ENCODE measurements at regions not wholly inside any gene's neighbourhood (a gene's known extent, or its start where the extent isn't known, plus 50 kb on each side); places are given as distances from the start of the nearest gene placed in this dataset.
"Not testable (repeated sequence)": the region's sequence is repeated elsewhere in the genome, so short reads cannot be mapped to it uniquely, and the experiment has no call there.

DNA sequence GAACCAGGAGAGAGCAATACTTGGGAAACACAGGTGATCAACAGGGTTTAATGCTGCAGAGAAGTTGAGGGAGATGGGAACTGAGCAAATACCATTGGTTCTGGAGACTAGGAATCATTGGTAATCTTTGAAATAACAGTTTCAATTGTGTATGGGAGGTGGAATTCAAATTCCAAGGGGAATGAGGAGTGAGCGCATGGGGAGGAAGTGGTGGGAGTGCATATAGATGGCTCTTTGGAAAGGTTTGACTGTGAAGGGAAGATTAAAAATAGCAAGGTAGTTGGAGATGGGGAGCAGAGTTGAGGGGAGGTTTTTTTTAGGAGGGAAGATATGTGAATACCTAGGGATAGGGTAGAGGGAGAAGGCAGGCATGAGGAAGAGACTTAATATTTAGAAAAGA is 51.1 kb upstream of the ROPN1 start:
- DNase-seq, result no peak

DNA sequence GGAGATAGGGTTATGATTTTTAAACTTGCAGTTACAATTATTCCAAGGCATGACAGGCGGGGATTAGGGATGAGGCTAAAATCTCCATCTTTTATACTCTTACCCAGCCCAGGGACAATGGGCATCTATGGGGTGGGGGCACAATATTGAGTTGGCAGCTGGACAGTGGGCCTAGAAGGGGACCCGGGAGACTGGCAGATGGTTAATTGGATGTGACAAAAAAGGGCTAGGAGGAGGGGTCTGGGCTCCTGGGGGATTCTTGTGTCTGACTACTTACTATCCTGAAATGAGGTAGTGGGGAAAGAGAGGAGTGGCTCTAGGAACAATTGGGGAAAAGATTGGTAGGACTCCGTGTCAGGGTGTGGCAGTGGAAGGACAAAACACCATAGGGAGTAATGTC is 53.0 kb upstream of the ROPN1 start:
- no peak for DNase-seq

DNA sequence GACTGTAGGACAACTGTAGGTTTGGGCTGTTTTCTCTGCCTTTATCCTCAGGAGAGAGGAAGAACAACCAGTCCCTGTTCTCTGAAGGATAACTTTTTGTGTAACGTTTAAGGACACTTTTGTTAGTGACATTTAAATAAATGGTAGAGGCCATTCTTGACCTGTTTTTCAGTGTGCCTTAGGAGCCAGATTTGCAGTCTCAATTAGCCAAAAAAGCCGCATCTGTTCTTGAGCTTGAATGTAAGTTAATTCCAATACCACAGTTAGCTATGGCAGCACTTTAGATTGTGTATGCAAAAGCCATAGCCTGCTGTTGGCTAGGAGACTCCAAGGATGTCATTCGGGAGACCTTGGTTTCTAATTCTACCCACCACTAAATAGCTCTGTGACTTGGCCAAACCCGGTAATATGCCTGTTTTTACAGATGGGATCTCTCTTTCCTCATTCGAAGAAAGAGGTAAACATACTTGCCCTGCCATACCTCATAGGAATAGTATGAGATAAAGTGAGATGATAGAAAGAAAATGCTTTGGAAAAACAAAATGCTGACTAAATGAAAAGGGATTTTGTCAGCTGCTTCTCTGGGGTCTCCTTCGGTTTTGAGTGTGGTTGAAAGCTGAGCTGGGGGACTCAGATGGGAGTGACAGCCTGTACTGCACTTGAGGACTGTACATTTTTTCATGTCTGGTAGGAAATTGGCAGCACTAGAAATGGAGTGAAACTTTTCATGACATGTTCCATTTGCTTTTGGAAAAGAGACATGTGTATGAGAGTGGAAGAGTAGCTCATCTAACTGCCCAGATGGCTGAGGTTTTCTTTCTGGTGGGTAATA is 57.3 kb upstream of the ROPN1 start:
- no peak for DNase-seq

DNA sequence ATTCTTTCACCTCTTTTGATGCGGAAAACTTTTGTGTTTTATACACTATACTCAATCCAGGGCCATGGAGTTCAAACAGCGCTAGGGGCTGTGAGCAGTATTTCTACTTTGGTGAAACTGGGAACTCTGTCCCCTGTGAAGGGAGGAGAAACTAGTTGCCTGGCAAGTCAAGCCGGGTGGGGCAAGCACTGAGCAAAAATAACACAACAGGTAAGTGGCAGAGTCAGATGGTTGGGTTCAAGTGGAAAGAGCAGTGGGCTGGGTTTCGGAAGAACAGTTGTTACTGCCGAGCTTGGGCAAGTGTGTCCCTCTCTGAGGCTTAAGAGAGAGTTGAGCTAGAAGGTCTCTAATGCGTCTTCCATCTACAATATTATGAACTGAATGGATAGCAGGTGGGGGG is 59.7 kb upstream of the ROPN1 start:
- DNase-seq, result no peak

DNA sequence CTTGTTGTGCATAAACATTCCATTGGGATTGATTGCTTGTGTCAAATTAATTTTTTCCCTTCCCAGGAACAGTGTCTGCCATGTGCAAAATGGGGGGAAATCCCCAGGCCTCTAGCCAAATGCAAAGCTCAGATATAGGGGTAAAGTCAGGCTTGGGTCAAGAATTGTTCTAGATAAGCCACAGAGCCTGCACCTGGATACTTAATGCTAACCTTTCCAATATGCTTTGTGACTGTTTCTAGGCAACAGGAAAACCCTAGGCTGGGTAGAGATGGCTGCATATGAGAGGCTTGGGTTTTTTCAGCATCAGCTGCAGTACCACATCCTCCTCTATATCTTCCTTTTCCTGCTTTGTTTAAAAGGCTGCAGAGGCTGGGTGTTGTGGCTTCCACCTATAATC is 61.9 kb upstream of the ROPN1 start:
- DNase-seq, result peak; percentile 19 to 80 (median 42)

DNA sequence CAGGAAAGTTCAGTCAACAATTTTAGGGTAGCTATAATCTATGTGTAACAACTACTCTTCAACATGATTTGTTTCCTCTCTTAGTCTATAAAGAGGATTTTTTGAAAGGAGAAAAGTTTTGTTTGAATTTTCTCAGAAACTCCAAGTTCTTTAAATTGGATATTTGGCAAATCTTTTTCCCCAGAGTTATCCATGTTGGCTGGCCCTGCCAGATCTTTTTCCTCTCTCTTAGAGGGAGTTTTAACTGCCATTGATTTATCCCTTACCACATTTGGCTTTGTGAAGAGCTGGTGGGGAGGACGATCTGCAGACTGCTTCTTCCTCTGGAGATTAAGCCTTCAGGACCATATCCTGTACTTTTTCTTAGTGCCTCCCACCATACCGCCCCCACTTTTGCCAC is 64.9 kb upstream of the ROPN1 start:
- DNase-seq, result no peak

DNA sequence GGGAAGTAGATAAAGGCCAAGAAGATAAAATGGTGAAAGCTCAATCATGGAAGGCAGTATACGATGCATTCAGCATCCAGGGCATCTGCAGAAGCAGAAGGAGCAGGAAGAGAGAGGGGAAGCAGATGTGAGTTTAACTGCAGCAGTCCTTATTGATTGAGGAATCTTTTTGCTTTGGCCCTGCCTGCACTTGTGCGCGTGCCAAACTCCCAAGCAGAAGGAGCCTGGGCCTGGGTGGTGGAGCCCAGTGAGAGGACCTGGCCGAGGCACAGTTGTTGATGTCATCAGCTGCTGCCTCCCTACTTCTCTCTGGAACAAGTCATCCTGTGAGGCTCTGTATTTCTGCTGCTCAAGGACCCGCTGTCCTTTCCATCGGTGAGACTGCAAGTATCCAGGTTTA is 65.5 kb upstream of the ROPN1 start:
- DNase-seq, result no peak

DNA sequence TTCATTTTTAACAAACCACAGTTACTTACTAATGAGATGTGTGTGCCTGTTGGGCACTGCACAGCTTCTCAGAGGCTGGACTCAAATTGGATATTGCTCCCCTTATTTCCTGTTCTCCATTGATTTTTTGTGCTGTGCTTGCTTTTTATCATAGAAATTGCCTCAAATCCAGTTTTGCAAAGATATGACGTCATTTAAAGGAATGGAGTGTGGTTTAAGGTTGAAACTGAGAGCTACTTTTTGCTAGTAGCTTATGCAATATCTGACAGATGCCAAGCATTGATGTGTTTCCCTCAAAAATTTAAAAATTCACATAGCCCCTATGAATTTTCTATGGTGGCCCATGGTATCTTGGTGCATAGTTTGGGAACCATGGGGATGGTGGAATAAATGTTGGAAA is 67.7 kb upstream of the ROPN1 start:
- DNase-seq, result no peak

DNA sequence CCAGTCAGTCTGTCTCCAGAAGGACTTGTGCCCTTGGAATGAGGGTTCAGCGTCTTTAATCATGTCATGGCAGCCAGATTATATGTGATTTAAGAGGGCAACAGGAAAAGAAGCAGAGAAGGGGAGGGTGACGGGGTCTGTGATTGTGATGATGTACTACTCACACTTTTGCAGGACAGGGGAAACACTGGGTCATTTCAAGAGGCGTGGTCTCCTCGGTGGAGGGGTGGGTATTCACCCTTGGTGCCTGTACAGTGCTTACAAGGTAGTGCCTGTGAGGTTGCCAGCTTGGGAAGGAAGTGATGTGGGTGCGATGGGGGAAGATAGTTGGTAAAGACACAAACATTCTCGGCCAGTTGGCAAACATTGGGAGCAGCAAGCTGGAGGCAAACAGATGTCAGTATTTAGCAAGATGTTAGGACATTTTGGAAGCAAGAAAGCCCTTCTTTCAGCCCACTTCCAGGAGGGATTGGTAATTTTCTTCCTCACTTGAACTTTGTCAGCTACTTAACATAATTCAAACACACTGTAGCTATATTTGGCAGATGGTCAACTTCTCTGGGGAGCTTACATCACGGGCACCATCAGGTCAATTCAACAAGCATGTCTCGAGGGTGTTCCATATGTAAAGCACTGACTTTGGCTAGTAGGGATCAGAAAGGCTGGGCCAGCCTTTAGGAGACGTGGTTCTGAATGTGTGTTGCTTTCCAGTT is 71.4 kb upstream of the ROPN1 start:
- peak in 1 of 3 experiments; percentile 17 for DNase-seq

DNA sequence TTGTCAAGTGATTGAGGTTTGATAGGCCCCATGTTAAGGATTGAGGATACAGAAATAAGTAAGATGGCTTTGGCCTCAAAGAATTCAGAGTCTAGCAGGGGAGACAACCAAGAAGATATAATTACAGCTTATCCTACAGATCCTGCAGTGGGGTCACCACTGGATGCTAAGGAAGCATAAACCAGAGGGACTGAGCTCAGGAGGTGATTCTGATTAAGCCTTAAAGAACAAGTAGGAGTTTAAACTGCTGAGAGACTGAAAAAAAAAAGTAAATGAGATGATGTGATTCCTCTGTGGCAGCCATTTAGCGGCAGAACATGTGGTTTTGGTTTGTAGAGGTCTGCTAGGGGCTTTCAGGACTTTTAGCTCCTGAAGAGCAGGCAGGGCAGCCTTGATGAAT is 72.1 kb upstream of the ROPN1 start:
- DNase-seq, result no peak

DNA sequence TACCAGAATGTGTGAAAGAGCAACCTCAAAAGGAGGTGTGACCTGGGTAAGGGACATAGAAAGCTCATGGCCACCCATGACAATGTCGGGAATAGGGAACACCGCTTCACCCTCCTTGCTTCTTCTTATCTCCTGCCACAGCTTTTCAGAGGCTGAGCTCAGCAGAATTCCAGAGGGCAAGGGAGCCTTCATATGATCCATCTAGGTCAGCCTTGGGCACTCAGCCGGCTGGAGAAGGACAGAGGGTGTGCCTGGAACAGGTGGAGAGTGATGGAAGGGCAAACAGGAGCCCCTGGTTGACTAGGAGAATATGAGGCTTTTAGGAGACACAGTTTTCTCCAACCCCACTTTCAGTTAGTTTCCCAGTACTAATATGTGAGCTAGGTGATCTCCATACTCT is 74.6 kb upstream of the ROPN1 start:
- DNase-seq, result not testable (repeated sequence)

DNA sequence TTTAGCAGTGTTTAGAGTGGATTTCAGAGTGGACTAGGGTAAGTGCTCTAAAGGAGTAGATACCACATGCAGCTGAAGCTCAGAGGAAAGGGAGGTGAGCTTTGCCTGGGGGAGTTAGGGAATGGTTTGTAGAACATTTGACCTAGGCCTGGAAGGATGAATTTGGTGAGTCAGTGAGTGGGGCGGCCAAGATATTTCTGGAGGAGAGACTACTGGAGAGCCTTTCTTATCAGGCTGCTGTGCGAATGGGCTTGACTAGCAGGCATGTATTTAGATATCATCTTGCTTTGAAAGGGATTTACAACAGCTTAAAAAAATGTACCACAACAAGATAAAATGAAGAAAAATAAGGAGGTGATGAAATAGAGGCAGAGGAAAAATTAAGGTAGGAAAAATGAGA is 77.8 kb upstream of the ROPN1 start:
- not testable (repeated sequence) for DNase-seq

DNA sequence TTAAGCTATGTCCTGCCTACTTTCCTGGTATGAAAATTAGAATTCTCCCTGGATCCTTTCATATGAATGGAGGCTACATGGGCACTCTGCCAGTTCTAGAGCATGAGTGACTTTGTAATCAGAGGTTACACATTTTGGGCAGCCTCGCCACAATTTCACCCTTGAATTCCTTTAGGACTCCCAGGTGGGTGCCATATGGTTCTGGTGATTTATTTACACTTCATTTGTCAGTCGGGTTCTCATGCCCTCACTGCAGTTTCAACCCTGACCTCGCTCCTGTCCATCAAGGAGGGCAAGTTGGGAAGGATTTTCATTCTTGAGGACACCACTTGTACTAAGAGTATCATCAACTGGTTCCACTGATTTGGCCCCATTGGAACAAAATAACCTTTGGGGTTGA is 83.2 kb upstream of the ROPN1 start:
- peak in 1 of 3 experiments; percentile 3 for DNase-seq

DNA sequence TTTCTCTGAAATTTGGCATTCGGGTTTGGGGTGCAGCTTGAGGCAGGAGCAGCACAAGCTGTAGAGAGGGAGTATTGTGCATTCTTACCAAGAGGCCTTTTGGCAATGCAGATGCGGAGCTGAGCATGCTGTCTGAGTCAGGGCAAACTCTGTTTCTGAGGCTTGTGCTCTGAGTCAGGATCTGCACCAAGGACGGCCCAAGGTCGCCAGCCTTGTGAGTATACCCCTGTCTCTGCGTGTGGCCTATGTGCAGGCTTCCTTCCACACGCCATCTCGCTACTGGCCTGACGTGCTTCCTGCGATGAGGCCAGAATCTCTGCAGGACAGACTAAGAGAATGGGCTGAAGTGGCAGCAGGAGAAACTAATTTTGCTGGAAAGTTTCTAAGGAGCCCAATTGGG is 83.8 kb upstream of the ROPN1 start:
- DNase-seq, result no peak

DNA sequence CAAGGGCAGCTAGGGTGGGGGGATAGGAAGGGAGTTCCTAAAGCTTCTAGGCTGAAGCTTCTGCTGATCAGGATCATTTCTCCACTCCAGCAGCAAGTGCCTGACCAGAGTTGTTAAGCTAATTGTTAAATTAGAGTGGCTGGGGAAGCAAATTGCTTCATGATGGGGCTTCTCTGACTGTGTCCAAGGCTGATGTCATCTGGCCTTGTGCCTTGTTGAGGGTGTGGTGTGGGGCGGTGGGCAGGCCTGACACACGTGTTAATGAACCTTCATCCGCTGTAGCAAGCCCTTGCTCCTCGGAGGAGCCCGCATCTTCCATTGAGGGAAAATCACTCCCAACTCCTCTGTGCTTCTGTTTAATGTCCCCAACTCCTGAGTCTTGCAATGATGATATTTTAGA is 84.3 kb upstream of the ROPN1 start:
- DNase-seq, result peak in 1 of 3 experiments; percentile 3

DNA sequence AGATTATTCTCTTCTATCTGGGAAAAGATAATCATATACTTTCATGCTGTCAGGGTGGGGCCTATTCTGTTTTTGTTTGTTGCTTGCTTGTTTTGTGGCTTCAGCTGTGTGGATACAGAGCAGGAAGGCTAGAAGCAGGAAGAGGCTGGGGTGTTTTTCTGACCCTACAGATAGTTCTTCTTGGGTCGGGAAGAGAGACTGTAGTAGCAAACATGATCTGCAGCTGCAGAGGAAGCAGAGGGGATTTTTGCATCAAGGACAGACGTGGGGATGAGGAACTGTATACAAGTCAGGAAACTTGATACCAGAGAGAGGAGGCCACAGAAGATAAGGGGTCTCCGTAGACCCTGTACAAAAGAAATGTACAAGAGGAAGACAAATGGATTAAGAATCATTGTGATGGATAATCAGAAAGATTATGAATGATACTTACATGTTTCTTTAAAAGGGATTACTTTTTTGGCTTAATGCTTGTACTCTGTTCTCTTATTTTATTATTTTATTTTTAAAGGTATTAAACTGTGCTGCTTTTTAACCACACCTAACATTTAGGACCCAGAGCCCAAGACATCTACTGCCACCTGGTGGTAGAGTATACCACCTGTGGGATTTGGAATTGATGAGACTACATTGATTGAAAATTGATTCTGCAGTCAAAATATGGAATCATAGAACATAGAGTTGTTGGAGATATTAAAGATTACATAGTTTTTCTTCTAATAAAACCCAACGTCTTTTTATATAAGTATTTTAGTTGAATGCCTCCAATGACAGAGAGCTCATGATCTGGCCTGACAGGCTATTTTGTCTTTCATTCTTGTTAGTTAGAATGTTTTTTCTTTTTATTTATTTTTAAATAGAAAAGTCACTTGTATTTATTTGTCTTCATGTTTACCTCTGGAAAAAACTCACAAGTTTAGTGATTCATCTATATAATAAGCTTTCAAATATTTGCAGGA is 87.3 kb upstream of the ROPN1 start:
- DNase-seq, result peak; percentile 24 to 73 (median 53)

DNA sequence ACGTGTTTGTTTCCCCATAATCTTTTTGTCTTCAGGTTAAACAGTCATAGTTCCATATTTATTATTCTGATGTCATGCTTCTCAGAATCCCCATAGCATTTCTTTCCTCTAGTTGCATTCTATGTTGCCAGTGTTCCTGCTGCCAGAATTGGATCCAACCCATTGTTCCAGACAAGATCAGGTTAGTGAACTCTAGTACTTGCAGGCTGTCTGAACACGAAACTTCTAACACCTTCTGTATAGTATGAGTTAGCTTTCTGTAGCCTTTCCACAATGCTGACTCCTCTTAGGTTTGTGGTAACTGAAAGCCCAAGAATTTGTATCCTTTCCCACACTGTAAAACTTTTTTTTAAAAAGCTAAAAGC is 88.0 kb upstream of the ROPN1 start:
- DNase-seq, result no peak

DNA sequence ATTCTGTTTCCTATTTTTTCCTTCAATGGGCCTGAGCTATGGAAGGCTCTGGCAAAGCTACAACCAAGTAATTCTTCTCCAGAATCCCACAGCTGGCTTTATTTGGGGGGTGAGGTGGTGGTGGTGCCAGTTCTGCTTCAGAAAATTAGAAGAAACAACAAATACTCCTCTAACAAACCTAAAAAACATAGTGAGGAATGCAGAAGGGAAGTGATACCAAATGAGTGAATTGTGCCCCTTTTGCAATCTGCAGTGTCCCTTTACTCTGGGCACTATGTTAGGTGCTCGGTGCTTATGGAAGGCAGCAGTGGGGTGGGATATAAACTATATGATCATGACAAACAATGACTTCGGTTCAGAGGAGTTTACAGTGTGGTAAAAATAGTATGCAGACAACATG is 90.4 kb upstream of the ROPN1 start:
- DNase-seq, result no peak

DNA sequence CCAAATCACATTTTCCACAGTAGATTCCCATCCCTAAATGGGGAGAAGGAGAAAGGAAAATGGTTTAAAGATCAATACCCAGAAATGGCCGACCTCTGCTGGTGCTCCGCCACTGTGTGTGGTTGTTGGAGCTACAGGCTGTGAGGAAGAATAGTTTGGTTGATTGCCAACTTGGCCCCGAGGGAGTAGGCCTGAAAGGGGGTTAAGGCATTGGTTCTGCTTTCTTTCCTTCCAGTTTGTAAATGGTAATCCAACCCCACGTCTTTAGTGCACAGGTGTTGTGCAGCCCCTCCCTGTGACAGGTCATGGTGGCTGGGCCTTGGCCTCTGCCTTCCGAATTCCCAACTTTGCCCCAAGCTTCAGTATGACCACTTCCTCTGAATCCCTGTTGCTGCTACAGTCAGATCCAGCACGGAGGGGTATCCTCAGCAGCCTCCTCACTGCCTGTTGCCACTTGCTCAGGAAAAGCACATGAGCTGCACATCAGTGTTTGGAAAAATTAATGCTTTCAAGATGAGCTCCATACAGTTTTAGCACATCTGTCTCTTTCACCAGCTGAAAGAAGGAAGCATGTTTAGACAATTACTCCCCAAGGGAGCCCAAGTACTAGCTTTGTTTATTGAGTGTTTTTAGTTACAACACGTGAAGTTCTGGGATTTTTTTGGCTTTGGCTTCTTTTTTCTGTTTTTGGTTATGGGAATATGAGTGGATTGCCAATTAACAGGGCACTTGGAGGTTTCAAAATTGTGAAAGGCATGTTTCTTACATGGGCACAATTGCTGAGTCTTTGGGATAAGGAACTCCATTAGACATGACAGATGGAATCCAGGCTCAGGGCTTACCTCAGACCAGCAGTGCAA is 92.3 kb upstream of the ROPN1 start:
- peak in 2 of 3 experiments; percentile 10 to 44 for DNase-seq

DNA sequence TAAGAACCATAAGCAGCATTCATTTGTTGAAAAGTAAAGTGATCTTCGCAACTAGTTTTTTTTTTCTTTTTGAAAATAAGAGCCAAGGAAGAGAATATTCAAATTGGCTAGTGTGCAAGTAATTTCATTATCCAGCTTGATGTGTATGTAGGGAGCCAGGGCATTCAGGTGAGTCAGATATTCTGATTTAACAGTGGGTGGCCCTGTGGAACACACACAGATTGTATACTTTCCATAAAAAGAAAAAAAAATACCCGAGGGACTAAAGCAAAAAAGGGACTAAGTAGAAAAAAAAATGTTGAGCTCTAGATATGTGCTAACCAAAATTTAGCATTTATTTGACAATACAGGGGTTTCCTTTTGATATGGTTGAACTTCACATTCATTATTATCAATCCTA is 96.9 kb upstream of the ROPN1 start:
- no peak for DNase-seq

DNA sequence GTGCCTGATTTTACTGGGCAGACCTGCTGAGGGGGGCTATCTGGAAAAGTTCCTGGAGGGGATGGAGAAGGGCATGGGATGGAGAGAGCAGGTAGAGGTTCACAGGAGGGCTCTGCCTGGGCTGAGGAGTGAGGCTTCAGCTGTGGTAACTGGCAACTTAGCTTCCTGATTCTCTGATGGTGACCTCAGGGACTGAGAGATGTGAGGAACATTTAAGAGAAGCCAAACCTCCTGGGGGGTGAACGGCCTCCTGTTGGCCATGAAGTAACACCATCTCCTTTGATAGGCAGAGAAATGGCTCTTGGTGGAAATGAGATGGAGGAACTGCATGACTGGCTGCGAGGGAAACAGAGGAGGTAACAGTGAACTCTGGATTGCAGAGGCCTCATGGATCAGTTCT is 97.3 kb upstream of the ROPN1 start:
- no peak for DNase-seq

DNA sequence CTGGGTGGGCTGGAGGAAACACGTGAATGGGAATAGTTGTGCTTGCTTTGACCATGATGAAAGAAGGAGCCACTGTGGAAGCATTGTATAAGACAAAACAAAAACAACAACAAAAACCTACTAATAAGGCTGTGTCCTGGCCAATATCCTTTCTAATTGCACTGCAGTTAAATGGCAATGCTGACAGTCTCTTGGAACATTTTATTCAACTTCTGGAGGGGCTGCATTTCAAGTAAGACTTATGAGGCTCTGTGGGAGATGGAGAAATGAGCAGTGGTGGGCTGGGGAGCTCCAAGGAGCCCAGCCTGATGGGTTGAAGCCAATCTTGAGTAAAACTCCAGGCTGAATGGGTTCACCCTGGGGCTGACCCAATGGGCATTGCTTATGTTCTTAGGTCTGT is 99.8 kb upstream of the ROPN1 start:
- DNase-seq, result no peak
